HCT116 (cell line): ENCODE measurements at regions not wholly inside any gene's neighbourhood (a gene's known extent, or its start where the extent isn't known, plus 50 kb on each side); places are given as distances from the start of the nearest gene placed in this dataset.

Source experiments
- ATAC-seq: fragments of 200-7000 bp; cut with Tn5 transposase; 2 replicates; pipeline ENCODE4 v1.9.1; 2020; ENCODE audit warnings: mild to moderate bottlenecking, moderate library complexity
- BruUV-seq: library from RNA; stranded (reverse); fragments of 400-500 nt; replicated peaks from 2 replicates; lab custom pipeline; 2021; lab: Mats Ljungman, UMichigan
- CTCF ChIA-PET: fragments of 300-600 bp; sonication (Branson Sonifier 250); formaldehyde crosslinking; loops from one replicate; lab custom pipeline; 2021; ENCODE audit warnings: antibody characterized with exemption; lab: Charles Lee
- POLR2A ChIA-PET: fragments of 300-600, 350-600 bp; sonication (Branson Sonifier 250); formaldehyde crosslinking; loops from one replicate; lab custom pipeline; 2021; ENCODE audit warnings: antibody characterized with exemption; lab: Charles Lee
- RAD21 ChIA-PET, 2 experiments: fragments of 300-600 bp; sonication (Branson Sonifier 250); formaldehyde crosslinking; loops; one replicate each; lab custom pipeline; 2023; ENCODE audit warnings: low total read pairs in 2 of 2; ENCODE audit not compliant: uncharacterized antibody in 2 of 2, unreplicated experiment in 2 of 2, low non-redundant PET in 1 of 2; lab: Charles Lee
- DNase-seq: peaks from one replicate; pipeline ENCODE4 v3.0.0-alpha.2; 2010; ENCODE audit warnings: low read depth, low spot score
- H2AFZ ChIP-seq: fragments of 200-600 bp; shearing (Covaris generic), sonication (generic); 2 replicates; pipeline ENCODE4 v1.6.1; 2017; ENCODE audit warnings: low read depth, mixed run types, mixed read lengths, antibody characterized with exemption, low read length; ENCODE audit not compliant: poor library complexity, severe bottlenecking
- H3K27ac ChIP-seq: 2 replicates; pipeline ENCODE4 v1.5.1; 2012; ENCODE audit warnings: low read depth, low read length
- H3K27me3 ChIP-seq: fragments of 200-600 bp; sonication (generic); 2 replicates; pipeline ENCODE4 v1.6.1; 2016; ENCODE audit warnings: mixed run types, low read length, mixed read lengths; ENCODE audit not compliant: insufficient read depth
- H3K36me3 ChIP-seq, 2 experiments: fragments of 200-500 bp in 1 of 2; fragments of 200-600 bp in 1 of 2; sonication (Bioruptor generic) in 1 of 2; sonication (generic) in 1 of 2; 2 replicates each; pipeline versions ENCODE4 v1.5.1 to v1.6.1; 2014 to 2016; ENCODE audit warnings: low read length in 2 of 2, inconsistent platforms in 1 of 2, mixed read lengths in 1 of 2, mixed run types in 1 of 2; ENCODE audit not compliant: insufficient read depth in 2 of 2, control insufficient read depth in 1 of 2
- H3K4me1 ChIP-seq, 2 experiments: fragments of 200-600 bp in 1 of 2; sonication (generic) in 1 of 2; 2 replicates each; pipeline versions ENCODE4 v1.5.1 to v1.6.1; 2012 to 2017; ENCODE audit warnings: low read length in 2 of 2, inconsistent platforms in 1 of 2, mild to moderate bottlenecking in 1 of 2, mixed read lengths in 1 of 2, mixed run types in 1 of 2, moderate library complexity in 1 of 2; ENCODE audit not compliant: insufficient read depth in 2 of 2, control insufficient read depth in 1 of 2
- H3K4me2 ChIP-seq: fragments of 200-600 bp; sonication (generic); 2 replicates; pipeline ENCODE4 v1.6.1; 2017; ENCODE audit warnings: mixed run types, low read length, mixed read lengths
- H3K4me3 ChIP-seq, 2 experiments: fragments of 200-600 bp in 1 of 2; sonication (generic) in 1 of 2; replicated peaks in 1 of 2; 2 replicates each; pipeline ENCODE4 v1.5.1; 2011 to 2016; ENCODE audit warnings: low read length in 2 of 2, control low read depth in 1 of 2, low read depth in 1 of 2, mild to moderate bottlenecking in 1 of 2, mixed read lengths in 1 of 2, mixed run types in 1 of 2
- H3K79me2 ChIP-seq: fragments of 200-600 bp; sonication (generic); 2 replicates; pipeline ENCODE4 v1.6.1; 2017; ENCODE audit warnings: mild to moderate bottlenecking, mixed run types, low read length, moderate library complexity, mixed read lengths; ENCODE audit not compliant: insufficient read depth
- H3K9ac ChIP-seq: fragments of 200-600 bp; sonication (generic); 2 replicates; pipeline ENCODE4 v1.6.1; 2016; ENCODE audit warnings: low read length, mixed read lengths
- H3K9me2 ChIP-seq: fragments of 200-600 bp; sonication (generic), shearing (Covaris generic); 2 replicates; pipeline ENCODE4 v1.6.1; 2017; ENCODE audit warnings: mixed run types, mild to moderate bottlenecking, moderate library complexity; ENCODE audit not compliant: insufficient read depth
- H3K9me3 ChIP-seq, 2 experiments: fragments of 200-500 bp in 1 of 2; fragments of 200-600 bp in 1 of 2; sonication (Bioruptor generic) in 1 of 2; sonication (generic) in 1 of 2; 2 replicates each; pipeline ENCODE4 v1.6.1; 2014 to 2017; ENCODE audit warnings: low read length in 2 of 2, mixed read lengths in 2 of 2, inconsistent platforms in 1 of 2, low read depth in 1 of 2, mild to moderate bottlenecking in 1 of 2, mixed run types in 1 of 2, moderate library complexity in 1 of 2; ENCODE audit not compliant: control insufficient read depth in 1 of 2, insufficient read depth in 1 of 2
- H4K20me1 ChIP-seq: fragments of 200-600 bp; sonication (generic), shearing (Covaris generic); 2 replicates; pipeline ENCODE4 v1.6.1; 2017; ENCODE audit warnings: mixed run types, mild to moderate bottlenecking, moderate library complexity; ENCODE audit not compliant: insufficient read depth
- CBX3 ChIP-seq: IDR thresholded peaks from 2 replicates; pipeline ENCODE4 v1.6.1; 2012; ENCODE audit warnings: low read depth
- CEBPB ChIP-seq: IDR thresholded peaks from 2 replicates; pipeline ENCODE4 v1.6.1; 2012; ENCODE audit warnings: low read depth
- EGR1 ChIP-seq: IDR thresholded peaks from 2 replicates; pipeline ENCODE4 v1.6.1; 2012; ENCODE audit warnings: low read depth
- ELF1 ChIP-seq: IDR thresholded peaks from 2 replicates; pipeline ENCODE4 v1.6.1; 2012; ENCODE audit warnings: low read depth, borderline replicate concordance
- EZH2 ChIP-seq: fragments of 200-600 bp; sonication (generic); IDR thresholded peaks from 2 replicates; pipeline ENCODE4 v1.6.1; 2017; ENCODE audit warnings: antibody characterized with exemption, mixed run types
- JUND ChIP-seq: IDR thresholded peaks from 2 replicates; pipeline ENCODE4 v1.6.1; 2012
- POLR2A ChIP-seq: IDR thresholded peaks from 2 replicates; pipeline ENCODE4 v1.7.0; 2011; ENCODE audit warnings: borderline replicate concordance; ENCODE audit not compliant: insufficient read depth, insufficient read length; ENCODE audit errors: extremely low read depth
- POLR2AphosphoS5 ChIP-seq: IDR thresholded peaks from 2 replicates; pipeline ENCODE4 v1.6.1; 2011; ENCODE audit warnings: mild to moderate bottlenecking, low read depth, low read length, moderate library complexity
- RAD21 ChIP-seq: IDR thresholded peaks from 2 replicates; pipeline ENCODE4 v1.6.1; 2012; ENCODE audit warnings: low read depth, mild to moderate bottlenecking
- SP1 ChIP-seq: IDR thresholded peaks from 2 replicates; pipeline ENCODE4 v1.6.1; 2012; ENCODE audit warnings: low read depth
- SRF ChIP-seq: IDR thresholded peaks from 2 replicates; pipeline ENCODE4 v1.6.1; 2012; ENCODE audit warnings: low read depth
- TCF7L2 ChIP-seq: IDR thresholded peaks from 2 replicates; pipeline ENCODE4 v1.7.0; 2011; ENCODE audit warnings: borderline replicate concordance, inconsistent platforms; ENCODE audit not compliant: insufficient read depth, insufficient read length; ENCODE audit errors: extremely low read depth
- ZFX ChIP-seq: fragments of 450-650 bp; IDR thresholded peaks from 2 replicates; pipeline ENCODE4 v1.6.1; 2017
- intact Hi-C: fragments of 100-400 bp; cut with micrococcal nuclease; formaldehyde crosslinking; loops from 2 replicates; pipeline ENCODE4 v1.10.0; 2022
- TF ChIP-seq, protein P1 (sequence below): IDR thresholded peaks from 2 replicates; pipeline ENCODE4 v1.6.1; 2012
- TF ChIP-seq, protein P2 (sequence below): IDR thresholded peaks from 2 replicates; pipeline ENCODE4 v1.6.1; 2012; ENCODE audit warnings: low read depth
- TF ChIP-seq, protein P3 (sequence below), 3 experiments: fragments of 200-600 bp in 1 of 3; sonication (generic) in 1 of 3; IDR thresholded peaks in 2 of 3; conservative IDR thresholded peaks in 1 of 3; 2 replicates each; pipeline ENCODE4 v1.5.1; 2012 to 2017; ENCODE audit warnings: low read depth in 2 of 3, low read length in 2 of 3, antibody characterized with exemption in 1 of 3, borderline replicate concordance in 1 of 3, control low read depth in 1 of 3, mild to moderate bottlenecking in 1 of 3, mixed read lengths in 1 of 3, mixed run types in 1 of 3, moderate library complexity in 1 of 3; ENCODE audit not compliant: insufficient read depth in 1 of 3

DNA sequence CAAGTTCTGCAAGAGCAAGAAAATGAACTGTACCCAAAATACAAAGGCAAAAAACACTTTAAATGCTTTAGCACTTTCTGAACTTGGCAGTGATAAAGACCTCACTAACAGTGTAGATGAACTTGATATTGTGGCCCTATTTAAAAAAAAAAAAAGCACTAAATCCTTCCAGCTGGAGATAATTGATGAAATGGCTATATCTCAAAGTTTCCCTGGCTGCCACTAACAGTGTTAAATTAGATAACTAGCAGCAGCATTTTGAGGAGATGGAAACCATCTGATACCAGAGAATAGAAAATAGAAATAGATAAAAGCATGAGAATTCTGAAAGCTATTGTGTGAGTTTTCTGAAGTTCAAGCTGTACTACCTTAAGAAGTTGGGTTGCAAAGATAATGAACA lies 317.2 kb downstream of the RWDD3 start:
- no peak for DNase-seq
- intact Hi-C loops = no loop called here
- H3K9me3 ChIP-seq = no peaks in the 10 kb centered on the region
- TF ChIP-seq, protein P1, sequence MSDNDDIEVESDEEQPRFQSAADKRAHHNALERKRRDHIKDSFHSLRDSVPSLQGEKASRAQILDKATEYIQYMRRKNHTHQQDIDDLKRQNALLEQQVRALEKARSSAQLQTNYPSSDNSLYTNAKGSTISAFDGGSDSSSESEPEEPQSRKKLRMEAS = no peak
- TF ChIP-seq SRF (no peak), EZH2 (no peak), ZFX (no peak)
- no peaks in the 10 kb centered on the region for H4K20me1 ChIP-seq
- POLR2A ChIA-PET = no interaction called here
- no peaks in the 10 kb centered on the region for H3K79me2 ChIP-seq
- no peak overlapping the region for H3K27ac ChIP-seq
- no peaks in the 10 kb centered on the region for H3K9me2 ChIP-seq
- CTCF ChIA-PET = no interaction called here
- RAD21 ChIA-PET = no interaction called here
- H3K27me3 ChIP-seq = no peaks in the 10 kb centered on the region
- H3K4me3 ChIP-seq = no peak overlapping the region
- no peak overlapping the region for H2AFZ ChIP-seq
- no peaks in the 10 kb centered on the region for H3K36me3 ChIP-seq
- no peak for ATAC-seq
- H3K4me2 ChIP-seq = no peak overlapping the region
- no TSS peak for BruUV-seq
- no peaks in the 10 kb centered on the region for H3K4me1 ChIP-seq
- no peak overlapping the region for H3K9ac ChIP-seq

DNA sequence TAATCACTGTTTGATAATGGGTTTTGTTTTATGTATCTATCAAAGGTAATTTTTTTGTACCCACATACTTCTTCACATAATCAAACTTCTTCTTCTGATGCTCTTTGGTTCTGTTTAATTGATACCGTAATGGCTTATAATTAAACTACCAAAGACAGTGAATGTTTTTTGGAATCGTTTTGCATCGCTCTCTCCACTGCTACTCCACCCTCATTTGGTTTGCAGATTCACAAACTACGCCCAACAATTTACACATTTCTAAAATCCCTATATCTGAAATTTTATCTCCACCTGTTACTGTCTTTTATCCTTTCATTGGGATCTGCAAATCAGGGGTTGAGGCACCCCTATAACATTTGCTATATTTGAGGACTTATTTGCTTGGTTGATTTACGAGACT lies 319.6 kb downstream of the RWDD3 start:
- H3K9me3 ChIP-seq = no peaks in the 10 kb centered on the region
- RAD21 ChIA-PET = no interaction called here
- CTCF ChIA-PET = no interaction called here
- no peak overlapping the region for H2AFZ ChIP-seq
- DNase-seq (no peak), ATAC-seq (no peak)
- no peaks in the 10 kb centered on the region for H3K27me3 ChIP-seq
- no TSS peak for BruUV-seq
- no peak overlapping the region for H3K4me3 ChIP-seq
- no peak overlapping the region for H3K4me2 ChIP-seq
- intact Hi-C loops = no loop called here
- H3K4me1 ChIP-seq = no peaks in the 10 kb centered on the region
- H3K27ac ChIP-seq = no peak overlapping the region
- POLR2A ChIA-PET = no interaction called here
- no peaks in the 10 kb centered on the region for H4K20me1 ChIP-seq
- H3K36me3 ChIP-seq = no peaks in the 10 kb centered on the region
- H3K79me2 ChIP-seq = no peaks in the 10 kb centered on the region
- H3K9ac ChIP-seq = no peak overlapping the region
- H3K9me2 ChIP-seq = no peaks in the 10 kb centered on the region
- TF ChIP-seq CBX3 (no peak), SRF (no peak), EGR1 (no peak), ELF1 (no peak), EZH2 (no peak), POLR2AphosphoS5 (no peak), POLR2A (no peak), JUND (no peak), CEBPB (no peak), RAD21 (no peak), SP1 (no peak), TCF7L2 (no peak), ZFX (no peak)
- TF ChIP-seq, protein P1 = no peak
- TF ChIP-seq, protein P2, sequence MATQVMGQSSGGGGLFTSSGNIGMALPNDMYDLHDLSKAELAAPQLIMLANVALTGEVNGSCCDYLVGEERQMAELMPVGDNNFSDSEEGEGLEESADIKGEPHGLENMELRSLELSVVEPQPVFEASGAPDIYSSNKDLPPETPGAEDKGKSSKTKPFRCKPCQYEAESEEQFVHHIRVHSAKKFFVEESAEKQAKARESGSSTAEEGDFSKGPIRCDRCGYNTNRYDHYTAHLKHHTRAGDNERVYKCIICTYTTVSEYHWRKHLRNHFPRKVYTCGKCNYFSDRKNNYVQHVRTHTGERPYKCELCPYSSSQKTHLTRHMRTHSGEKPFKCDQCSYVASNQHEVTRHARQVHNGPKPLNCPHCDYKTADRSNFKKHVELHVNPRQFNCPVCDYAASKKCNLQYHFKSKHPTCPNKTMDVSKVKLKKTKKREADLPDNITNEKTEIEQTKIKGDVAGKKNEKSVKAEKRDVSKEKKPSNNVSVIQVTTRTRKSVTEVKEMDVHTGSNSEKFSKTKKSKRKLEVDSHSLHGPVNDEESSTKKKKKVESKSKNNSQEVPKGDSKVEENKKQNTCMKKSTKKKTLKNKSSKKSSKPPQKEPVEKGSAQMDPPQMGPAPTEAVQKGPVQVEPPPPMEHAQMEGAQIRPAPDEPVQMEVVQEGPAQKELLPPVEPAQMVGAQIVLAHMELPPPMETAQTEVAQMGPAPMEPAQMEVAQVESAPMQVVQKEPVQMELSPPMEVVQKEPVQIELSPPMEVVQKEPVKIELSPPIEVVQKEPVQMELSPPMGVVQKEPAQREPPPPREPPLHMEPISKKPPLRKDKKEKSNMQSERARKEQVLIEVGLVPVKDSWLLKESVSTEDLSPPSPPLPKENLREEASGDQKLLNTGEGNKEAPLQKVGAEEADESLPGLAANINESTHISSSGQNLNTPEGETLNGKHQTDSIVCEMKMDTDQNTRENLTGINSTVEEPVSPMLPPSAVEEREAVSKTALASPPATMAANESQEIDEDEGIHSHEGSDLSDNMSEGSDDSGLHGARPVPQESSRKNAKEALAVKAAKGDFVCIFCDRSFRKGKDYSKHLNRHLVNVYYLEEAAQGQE = no peak
- TF ChIP-seq, protein P3, sequence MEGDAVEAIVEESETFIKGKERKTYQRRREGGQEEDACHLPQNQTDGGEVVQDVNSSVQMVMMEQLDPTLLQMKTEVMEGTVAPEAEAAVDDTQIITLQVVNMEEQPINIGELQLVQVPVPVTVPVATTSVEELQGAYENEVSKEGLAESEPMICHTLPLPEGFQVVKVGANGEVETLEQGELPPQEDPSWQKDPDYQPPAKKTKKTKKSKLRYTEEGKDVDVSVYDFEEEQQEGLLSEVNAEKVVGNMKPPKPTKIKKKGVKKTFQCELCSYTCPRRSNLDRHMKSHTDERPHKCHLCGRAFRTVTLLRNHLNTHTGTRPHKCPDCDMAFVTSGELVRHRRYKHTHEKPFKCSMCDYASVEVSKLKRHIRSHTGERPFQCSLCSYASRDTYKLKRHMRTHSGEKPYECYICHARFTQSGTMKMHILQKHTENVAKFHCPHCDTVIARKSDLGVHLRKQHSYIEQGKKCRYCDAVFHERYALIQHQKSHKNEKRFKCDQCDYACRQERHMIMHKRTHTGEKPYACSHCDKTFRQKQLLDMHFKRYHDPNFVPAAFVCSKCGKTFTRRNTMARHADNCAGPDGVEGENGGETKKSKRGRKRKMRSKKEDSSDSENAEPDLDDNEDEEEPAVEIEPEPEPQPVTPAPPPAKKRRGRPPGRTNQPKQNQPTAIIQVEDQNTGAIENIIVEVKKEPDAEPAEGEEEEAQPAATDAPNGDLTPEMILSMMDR (IDR thresholded peaks at IDR 0.05 in 2 of 3, conservative IDR thresholded peaks at IDR 0.05 in 1 of 3; ENCODE audit: borderline replicate concordance in 1 of 3, insufficient read depth in 1 of 3, low read depth in 2 of 3, low read length in 2 of 3) = no peak
